Pancreas (tissue), 10 donors: ENCODE measurements at regions not wholly inside any gene's neighbourhood (a gene's known extent, or its start where the extent isn't known, plus 50 kb on each side); places are given as distances from the start of the nearest gene placed in this dataset.

ENCODE experiments used
- ATAC-seq, 4 donors: fragments of 200-7000 bp; cut with Tn5 transposase; one replicate each; pipeline versions ENCODE4 v1.8.0 to v1.9.1; 2020; ENCODE audit warnings: mild to moderate bottlenecking in 4 of 4, moderate library complexity in 4 of 4
- DNase-seq, 6 donors: peaks; one replicate each; pipeline ENCODE4 v3.0.0-alpha.2; 2020
- FAIRE-seq: peaks from 2 replicates; lab custom pipeline; 2012; peaks lifted over from hg19 to GRCh38; lab: Jason Lieb, UNC
- H3K27ac ChIP-seq, 4 donors: fragments of 200-600 bp; sonication (generic); 1 replicate in 3 of 4; 2 replicates in 1 of 4; pipeline versions ENCODE4 v1.5.0 to v1.8.0; 2020
- H3K27me3 ChIP-seq, 4 donors: fragments of 200-600 bp; one replicate each; pipeline ENCODE4 v1.8.0; 2021
- H3K36me3 ChIP-seq, 3 donors: fragments of 200-600 bp; sonication (generic) in 1 of 3; one replicate each; pipeline versions ENCODE4 v1.5.0 to v1.8.0; 2020 to 2021
- H3K4me1 ChIP-seq, 3 donors: fragments of 200-600 bp; one replicate each; pipeline ENCODE4 v1.8.0; 2021
- H3K4me3 ChIP-seq, 4 donors: fragments of 200-600 bp; sonication (generic) in 2 of 4; one replicate each; pipeline versions ENCODE4 v1.5.0 to v1.8.0; 2020 to 2021
- H3K9me3 ChIP-seq, 4 donors: fragments of 200-600 bp; one replicate each; pipeline ENCODE4 v1.8.0; 2021
- CTCF ChIP-seq, 4 donors: fragments of 200-600 bp; sonication (generic) in 3 of 4; IDR thresholded peaks; one replicate each; pipeline versions ENCODE4 v1.5.0 to v1.8.0; 2021; ENCODE audit warnings: antibody characterized with exemption in 4 of 4
- WGBS, 2 donors: extraction: QIAGEN DNeasy Blood & Tissue Kit; methylation state at CpG; one replicate each; pipeline ENCODE4 v1.1.7; 2013; 5-methylcytosine and 5-hydroxymethylcytosine counted together
- intact Hi-C, 3 donors: fragments of 100-400 bp; cut with DNase I; formaldehyde crosslinking; loops; one replicate each; pipeline versions ENCODE4 v1.11.1 to v1.14.2; 2022
- donor health status: healthy with polysubstance abuse.
- donor health status: DM: no; HTN: no; CAD: no; lungs with moderate emphysema.
- donor health status: DM: no; HTN: no; CAD: no.
- donor health status: control.
- donor health status: control.
- donor health status: Bipolar disorder and iron deficiency.
- donor health status: DM: yes; HTN: yes; CAD: no.
- donor health status: DM: no; HTN: no; CAD: no.
- donor health status: DM: no; HTN: no; CAD: no.
- donor health status: DM: yes; HTN: yes; CAD: no.

DNA sequence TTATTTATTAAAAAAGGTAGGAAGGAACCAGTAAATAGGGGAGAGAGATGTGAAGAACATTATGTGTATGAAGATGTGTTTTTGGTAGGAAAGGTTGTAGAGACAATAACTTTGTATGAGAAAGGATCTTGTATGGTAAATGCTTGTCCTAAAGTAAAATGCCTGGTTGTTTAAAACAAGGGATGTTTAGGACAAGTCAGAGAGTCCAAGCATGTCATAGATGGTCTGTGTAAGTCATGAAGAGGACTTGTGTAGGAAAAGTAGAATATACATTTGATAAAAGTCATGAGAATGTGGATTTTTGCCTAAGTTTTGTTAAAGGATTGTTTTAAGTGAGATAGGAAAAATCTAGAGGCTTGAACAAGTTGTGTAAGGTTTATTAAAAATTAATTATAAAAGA lies 325.1 kb downstream of the CDH26 start:
- Histone ChIP-seq H3K4me1 (no peaks in the 10 kb centered on the region), H3K9me3 (no peaks in the 10 kb centered on the region), H3K27me3 (no peaks in the 10 kb centered on the region), H3K36me3 (no peaks in the 10 kb centered on the region), H3K4me3 (no peak overlapping the region), H3K27ac (no peak overlapping the region)
- TF ChIP-seq CTCF (IDR thresholded peaks at IDR 0.05), result no peak
- ATAC-seq, result no peak
- FAIRE-seq, result no peak
- intact Hi-C loops, result no loop called here
- no peak for DNase-seq

GRCh38 chr20:60286764-60287163 lies 328.5 kb downstream of the CDH26 start:
- WGBS, 2 donors, result 54 to 88% methylated on average over 3 of the region's 3 CpGs
- H3K27me3 ChIP-seq, result no peaks in the 10 kb centered on the region
- H3K36me3 ChIP-seq, result no peaks in the 10 kb centered on the region
- H3K9me3 ChIP-seq, result no peaks in the 10 kb centered on the region
- FAIRE-seq, result no peak
- no peak overlapping the region for H3K27ac ChIP-seq
- intact Hi-C loops, result no loop called here
- ATAC-seq, result no peak
- no peak overlapping the region for H3K4me3 ChIP-seq
- no peaks in the 10 kb centered on the region for H3K4me1 ChIP-seq
- TF ChIP-seq CTCF (IDR thresholded peaks at IDR 0.05), result no peak
- DNase-seq, result no peak

- H3K27me3 ChIP-seq, result no peaks in the 10 kb centered on the region
- H3K4me3 ChIP-seq, result no peak overlapping the region
- H3K36me3 ChIP-seq, result no peaks in the 10 kb centered on the region
- no peak for TF ChIP-seq CTCF (IDR thresholded peaks at IDR 0.05)
- WGBS, 2 donors, result 96% methylated on average over 2 of the region's 2 CpGs
- no peaks in the 10 kb centered on the region for H3K4me1 ChIP-seq
- intact Hi-C loops, result no loop called here
- DNase-seq (no peak), FAIRE-seq (no peak), ATAC-seq (no peak)
- H3K9me3 ChIP-seq, result no peaks in the 10 kb centered on the region
- H3K27ac ChIP-seq, result no peak overlapping the region
Observed at GRCh38 chr20:60288945-60289344, 330.7 kb downstream of the CDH26 start.

- H3K36me3 ChIP-seq, result no peaks in the 10 kb centered on the region
- no peak for TF ChIP-seq CTCF (IDR thresholded peaks at IDR 0.05)
- H3K27me3 ChIP-seq, result no peaks in the 10 kb centered on the region
- DNase-seq (no peak), ATAC-seq (no peak), FAIRE-seq (no peak)
- intact Hi-C loops, result no loop called here
- no peaks in the 10 kb centered on the region for H3K4me1 ChIP-seq
- H3K4me3 ChIP-seq, result no peak overlapping the region
- 68 to 78% methylated on average over 5 of the region's 5 CpGs for WGBS, 2 donors
- H3K9me3 ChIP-seq, result no peaks in the 10 kb centered on the region
- H3K27ac ChIP-seq, result no peak overlapping the region
Observed at GRCh38 chr20:60292001-60292520, 333.8 kb downstream of the CDH26 start.

- no peak overlapping the region for H3K4me3 ChIP-seq
- TF ChIP-seq CTCF (IDR thresholded peaks at IDR 0.05), result no peak
- DNase-seq (no peak), ATAC-seq (no peak), FAIRE-seq (no peak)
- no peaks in the 10 kb centered on the region for H3K4me1 ChIP-seq
- intact Hi-C loops, result no loop called here
- no peaks in the 10 kb centered on the region for H3K36me3 ChIP-seq
- H3K27me3 ChIP-seq, result no peaks in the 10 kb centered on the region
- no peak overlapping the region for H3K27ac ChIP-seq
- 64 to 75% methylated on average over 8 of the region's 8 CpGs for WGBS, 2 donors
- no peaks in the 10 kb centered on the region for H3K9me3 ChIP-seq
Observed at GRCh38 chr20:60294632-60295031, 336.4 kb downstream of the CDH26 start.
